GM23338 (cell line): ENCODE measurements at regions not wholly inside any gene's neighbourhood (a gene's known extent, or its start where the extent isn't known, plus 50 kb on each side); places are given as distances from the start of the nearest gene placed in this dataset.
"Not testable (repeated sequence)": the region's sequence is repeated elsewhere in the genome, so short reads cannot be mapped to it uniquely, and the experiment has no call there.

Experiments
- EZH2 ChIP-seq: fragments of 200-600 bp; sonication (generic); IDR thresholded peaks from one replicate; pipeline ENCODE4 v1.8.0; 2017; ENCODE audit warnings: antibody characterized with exemption, mild to moderate bottlenecking, low read depth; ENCODE audit not compliant: unreplicated experiment
- NANOG ChIP-seq: IDR thresholded peaks from 2 replicates; pipeline ENCODE4 v1.6.1; 2016; ENCODE audit warnings: antibody characterized with exemption, borderline replicate concordance
- POLR2AphosphoS5 ChIP-seq: IDR thresholded peaks from 2 replicates; pipeline ENCODE4 v1.6.1; 2016; ENCODE audit warnings: antibody characterized with exemption, low read depth
- ZNF331 ChIP-seq: fragments of 250-450 bp; sonication (Bioruptor Pico); IDR thresholded peaks from 2 replicates; pipeline ENCODE4 v1.5.0; 2020; ENCODE audit warnings: low read depth, mild to moderate bottlenecking, moderate library complexity
- TF ChIP-seq, protein P1 (sequence below), 2 experiments: fragments of 200-600 bp in 1 of 2; sonication (generic) in 1 of 2; conservative IDR thresholded peaks; 2 replicates each; pipeline versions ENCODE4 v1.5.1 to v1.6.1; 2016 to 2017; ENCODE audit warnings: antibody characterized with exemption in 2 of 2, low read depth in 2 of 2, mild to moderate bottlenecking in 2 of 2, moderate library complexity in 1 of 2
- TF ChIP-seq, protein P2 (sequence below): IDR thresholded peaks from one replicate; pipeline ENCODE4 v1.6.1; 2018; ENCODE audit warnings: antibody characterized with exemption; ENCODE audit not compliant: unreplicated experiment

DNA sequence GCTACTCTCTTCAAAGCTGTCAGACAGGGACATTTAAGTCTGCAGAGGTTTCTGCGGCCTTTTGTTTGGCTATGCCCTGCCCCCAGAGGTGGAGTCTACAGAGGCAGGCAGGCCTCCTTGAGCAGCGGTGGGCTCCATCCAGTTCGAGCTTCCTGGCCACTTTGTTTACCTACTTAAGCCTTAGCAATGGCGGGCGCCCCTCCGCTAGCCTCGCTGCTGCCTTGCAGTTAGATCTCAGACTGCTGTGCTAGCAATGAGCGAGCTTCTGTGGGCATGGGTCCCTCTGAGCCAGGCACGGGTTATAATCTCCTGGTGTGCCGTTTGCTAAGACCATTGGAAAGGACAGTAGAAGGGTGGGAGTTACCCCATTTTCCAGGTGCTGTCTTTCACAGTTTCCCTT lies 924.9 kb upstream of the C9orf72 start:
- not testable (repeated sequence) for TF ChIP-seq ZNF331 (CRISPR knock-in tag); POLR2AphosphoS5; EZH2; NANOG
- TF ChIP-seq, protein P1, sequence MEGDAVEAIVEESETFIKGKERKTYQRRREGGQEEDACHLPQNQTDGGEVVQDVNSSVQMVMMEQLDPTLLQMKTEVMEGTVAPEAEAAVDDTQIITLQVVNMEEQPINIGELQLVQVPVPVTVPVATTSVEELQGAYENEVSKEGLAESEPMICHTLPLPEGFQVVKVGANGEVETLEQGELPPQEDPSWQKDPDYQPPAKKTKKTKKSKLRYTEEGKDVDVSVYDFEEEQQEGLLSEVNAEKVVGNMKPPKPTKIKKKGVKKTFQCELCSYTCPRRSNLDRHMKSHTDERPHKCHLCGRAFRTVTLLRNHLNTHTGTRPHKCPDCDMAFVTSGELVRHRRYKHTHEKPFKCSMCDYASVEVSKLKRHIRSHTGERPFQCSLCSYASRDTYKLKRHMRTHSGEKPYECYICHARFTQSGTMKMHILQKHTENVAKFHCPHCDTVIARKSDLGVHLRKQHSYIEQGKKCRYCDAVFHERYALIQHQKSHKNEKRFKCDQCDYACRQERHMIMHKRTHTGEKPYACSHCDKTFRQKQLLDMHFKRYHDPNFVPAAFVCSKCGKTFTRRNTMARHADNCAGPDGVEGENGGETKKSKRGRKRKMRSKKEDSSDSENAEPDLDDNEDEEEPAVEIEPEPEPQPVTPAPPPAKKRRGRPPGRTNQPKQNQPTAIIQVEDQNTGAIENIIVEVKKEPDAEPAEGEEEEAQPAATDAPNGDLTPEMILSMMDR (conservative IDR thresholded peaks at IDR 0.05; ENCODE audit: low read depth in 2 of 2), result not testable (repeated sequence)
- TF ChIP-seq, protein P2, sequence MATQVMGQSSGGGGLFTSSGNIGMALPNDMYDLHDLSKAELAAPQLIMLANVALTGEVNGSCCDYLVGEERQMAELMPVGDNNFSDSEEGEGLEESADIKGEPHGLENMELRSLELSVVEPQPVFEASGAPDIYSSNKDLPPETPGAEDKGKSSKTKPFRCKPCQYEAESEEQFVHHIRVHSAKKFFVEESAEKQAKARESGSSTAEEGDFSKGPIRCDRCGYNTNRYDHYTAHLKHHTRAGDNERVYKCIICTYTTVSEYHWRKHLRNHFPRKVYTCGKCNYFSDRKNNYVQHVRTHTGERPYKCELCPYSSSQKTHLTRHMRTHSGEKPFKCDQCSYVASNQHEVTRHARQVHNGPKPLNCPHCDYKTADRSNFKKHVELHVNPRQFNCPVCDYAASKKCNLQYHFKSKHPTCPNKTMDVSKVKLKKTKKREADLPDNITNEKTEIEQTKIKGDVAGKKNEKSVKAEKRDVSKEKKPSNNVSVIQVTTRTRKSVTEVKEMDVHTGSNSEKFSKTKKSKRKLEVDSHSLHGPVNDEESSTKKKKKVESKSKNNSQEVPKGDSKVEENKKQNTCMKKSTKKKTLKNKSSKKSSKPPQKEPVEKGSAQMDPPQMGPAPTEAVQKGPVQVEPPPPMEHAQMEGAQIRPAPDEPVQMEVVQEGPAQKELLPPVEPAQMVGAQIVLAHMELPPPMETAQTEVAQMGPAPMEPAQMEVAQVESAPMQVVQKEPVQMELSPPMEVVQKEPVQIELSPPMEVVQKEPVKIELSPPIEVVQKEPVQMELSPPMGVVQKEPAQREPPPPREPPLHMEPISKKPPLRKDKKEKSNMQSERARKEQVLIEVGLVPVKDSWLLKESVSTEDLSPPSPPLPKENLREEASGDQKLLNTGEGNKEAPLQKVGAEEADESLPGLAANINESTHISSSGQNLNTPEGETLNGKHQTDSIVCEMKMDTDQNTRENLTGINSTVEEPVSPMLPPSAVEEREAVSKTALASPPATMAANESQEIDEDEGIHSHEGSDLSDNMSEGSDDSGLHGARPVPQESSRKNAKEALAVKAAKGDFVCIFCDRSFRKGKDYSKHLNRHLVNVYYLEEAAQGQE, result not testable (repeated sequence)
